ENCODE measurements at regions not wholly inside any gene's neighbourhood (a gene's known extent, or its start where the extent isn't known, plus 50 kb on each side); places are given as distances from the start of the nearest gene placed in this dataset.
"Not testable (repeated sequence)": the region's sequence is repeated elsewhere in the genome, so short reads cannot be mapped to it uniquely, and the experiment has no call there.

DNA sequence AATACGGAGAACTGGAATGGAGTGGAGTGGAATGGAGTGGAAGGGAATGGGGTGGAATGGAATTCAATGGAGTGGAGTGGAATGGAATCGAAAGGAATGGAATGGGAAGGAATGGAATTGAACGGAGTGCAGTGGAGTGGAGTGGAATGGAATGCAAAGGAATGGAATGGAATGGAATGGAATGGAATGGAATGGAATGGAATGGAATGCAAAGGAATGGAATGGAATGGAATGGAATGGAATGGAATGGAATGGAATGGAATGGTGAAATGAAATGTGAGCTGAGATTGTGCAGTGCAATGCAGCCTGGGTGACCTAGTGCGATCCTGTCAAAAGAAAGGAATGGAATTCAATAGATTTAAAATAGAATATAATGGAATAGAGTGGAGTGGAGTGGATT lies 357.3 kb upstream of the WSB1 start:
- DNase-seq: not testable (repeated sequence)

- DNase-seq: not testable (repeated sequence)
Measured at GRCh38 chr17:26937750-26938322, 356.1 kb upstream of the WSB1 start.

GRCh38 chr17:26939755-26940154 lies 354.2 kb upstream of the WSB1 start:
- not testable (repeated sequence) for DNase-seq

- not testable (repeated sequence) for DNase-seq
Measured at GRCh38 chr17:26940587-26940986, 353.3 kb upstream of the WSB1 start.

DNA sequence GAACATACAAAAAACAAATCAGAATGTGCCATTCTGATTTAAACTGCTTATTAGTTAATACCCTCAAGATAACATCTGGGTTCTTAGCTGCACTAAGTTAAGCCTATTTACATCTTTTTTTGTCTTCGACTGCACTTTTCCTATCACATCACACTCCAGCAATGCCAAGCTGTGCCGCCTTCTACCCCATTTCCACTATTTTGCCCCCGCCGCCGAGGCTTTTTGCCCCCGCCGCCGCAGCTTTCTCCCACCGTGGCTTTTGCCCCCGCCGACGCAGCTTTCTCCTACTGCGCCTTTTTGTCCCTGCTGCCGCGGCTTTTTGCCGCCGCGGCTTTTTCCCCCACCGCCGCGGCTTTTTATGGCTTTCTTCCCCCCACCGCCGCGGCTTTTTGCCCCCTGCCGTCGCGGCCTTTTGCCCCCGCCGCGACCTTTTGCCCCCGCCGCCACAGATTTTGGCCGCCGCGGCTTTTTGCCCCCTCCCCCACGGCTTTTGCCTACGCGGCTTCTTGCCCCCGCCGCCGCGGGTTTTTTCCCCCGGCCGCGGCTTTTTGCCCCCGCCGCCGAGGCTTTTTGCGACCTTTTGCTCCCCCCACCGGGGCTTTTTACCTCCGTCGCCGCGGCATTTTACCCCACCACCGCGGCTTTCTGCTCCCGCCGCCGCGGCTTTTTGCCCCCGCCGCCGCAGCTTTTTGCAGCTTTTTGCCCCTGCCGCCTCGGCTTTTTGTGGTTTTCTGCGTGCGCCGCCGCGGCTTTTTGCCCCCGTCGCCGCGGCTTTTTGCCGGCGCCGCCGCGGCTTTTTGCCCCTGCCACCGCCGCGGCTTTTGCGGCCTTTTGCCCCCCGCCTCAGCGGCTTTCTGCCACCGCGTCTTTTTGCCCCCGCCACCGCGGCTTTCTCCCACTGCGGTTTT lies 331.4 kb upstream of the WSB1 start:
- no peak for DNase-seq

- DNase-seq: no peak
Measured at GRCh38 chr17:26963163-26963503, 330.8 kb upstream of the WSB1 start.

- peak; percentile 0 for DNase-seq
Measured at GRCh38 chr17:26965898-26966624, 327.9 kb upstream of the WSB1 start.

DNA sequence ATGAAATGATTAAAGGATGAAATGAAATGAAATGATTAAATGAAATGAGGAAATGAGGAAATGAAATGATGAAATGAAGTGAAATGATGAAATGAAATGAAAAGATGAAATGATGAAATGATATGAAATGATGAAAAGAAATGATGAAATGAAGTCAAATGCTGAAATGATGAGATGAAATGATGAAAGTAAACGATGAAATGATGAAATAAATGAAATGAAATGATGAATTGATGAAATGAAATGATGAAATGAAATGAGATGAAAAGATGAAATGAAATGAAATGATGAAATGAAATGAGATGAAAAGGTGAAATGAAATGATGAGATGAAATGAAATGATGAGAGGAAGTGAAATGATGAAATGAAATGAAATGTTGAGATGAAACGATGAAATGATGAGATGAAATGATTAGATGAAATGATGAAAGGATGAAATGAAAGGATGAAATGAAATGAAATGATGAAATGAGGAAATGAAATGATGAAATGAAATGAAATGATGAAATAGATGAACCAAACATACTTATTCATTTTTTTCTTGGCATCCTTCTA lies 327.2 kb upstream of the WSB1 start:
- not testable (repeated sequence) for DNase-seq

DNA sequence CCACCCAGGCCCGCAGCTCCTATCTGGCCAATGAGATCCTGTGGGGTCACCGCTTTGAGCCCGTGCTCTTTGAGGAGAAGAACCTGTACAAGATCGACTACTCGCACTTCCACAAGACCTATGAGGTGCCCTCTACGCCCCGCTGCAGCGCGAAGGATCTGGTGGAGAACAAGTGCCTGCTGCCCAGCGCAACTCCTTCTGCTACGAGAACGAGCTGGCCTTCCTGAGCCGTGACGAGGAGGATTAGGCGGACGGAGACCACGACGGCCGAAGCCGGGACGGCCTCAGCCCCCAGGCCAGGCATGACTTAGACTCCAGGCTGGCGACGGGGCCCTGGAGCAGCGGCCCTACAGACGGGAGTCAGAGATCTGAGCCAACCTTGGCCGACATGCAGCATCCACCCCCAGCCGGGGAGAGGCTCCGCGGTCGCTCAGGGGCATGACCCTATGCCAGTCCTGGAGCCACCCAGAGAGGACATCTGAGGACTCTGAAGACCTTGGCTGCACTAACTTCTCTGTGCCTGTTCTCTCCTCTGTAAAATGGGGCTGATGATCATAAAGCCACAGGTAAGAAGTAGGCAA lies 312.0 kb upstream of the WSB1 start:
- not testable (repeated sequence) for DNase-seq

- not testable (repeated sequence) for DNase-seq
Measured at GRCh38 chr17:26982563-26982962, 311.4 kb upstream of the WSB1 start.

- not testable (repeated sequence) for DNase-seq
Measured at GRCh38 chr17:26987851-26988250, 306.1 kb upstream of the WSB1 start.

GRCh38 chr17:26994648-26995047 lies 299.3 kb upstream of the WSB1 start:
- not testable (repeated sequence) for DNase-seq

- not testable (repeated sequence) for DNase-seq
Measured at GRCh38 chr17:26996146-26996916, 297.6 kb upstream of the WSB1 start.

DNA sequence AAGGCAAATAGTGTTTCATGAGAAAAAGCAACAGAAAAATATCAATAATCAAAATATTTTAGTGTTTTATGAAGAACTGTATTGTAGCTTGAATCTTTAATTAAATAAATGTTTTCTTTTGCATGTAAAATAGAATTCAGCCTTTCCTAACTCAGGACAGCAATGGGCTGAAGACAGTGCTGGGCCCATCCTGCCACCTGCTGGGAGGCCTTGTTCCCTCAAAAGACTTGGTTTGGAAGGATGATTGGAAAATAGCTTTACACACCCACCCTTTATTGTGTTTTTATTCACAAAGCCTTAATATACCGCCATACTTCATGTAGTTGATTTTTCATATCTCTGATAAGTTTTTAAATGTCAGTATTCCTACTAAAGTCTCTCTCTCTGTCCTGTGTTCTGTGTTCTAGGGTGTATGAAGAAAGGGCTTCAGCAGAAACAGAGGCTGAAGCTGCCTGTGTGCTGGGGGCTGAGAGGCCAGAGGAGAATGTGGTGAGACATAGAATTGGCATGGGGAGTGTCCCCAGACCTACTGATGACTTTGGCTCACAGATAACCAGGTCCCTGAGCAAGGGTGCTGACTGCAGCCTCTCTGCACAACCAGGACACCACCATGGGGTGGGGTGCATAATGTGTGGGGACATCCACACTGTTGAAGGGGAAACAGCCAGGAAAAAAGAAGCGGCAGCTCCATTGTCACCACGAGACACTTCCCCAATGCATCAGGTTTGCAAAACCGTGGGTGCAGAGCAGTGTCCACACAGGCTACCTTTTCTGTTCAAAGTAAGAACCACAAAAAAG lies 286.0 kb upstream of the WSB1 start:
- DNase-seq: not testable (repeated sequence)

- no peak for DNase-seq
Measured at GRCh38 chr17:27009087-27009486, 284.8 kb upstream of the WSB1 start.

- not testable (repeated sequence) for DNase-seq
Measured at GRCh38 chr17:27010138-27010537, 283.8 kb upstream of the WSB1 start.

DNA sequence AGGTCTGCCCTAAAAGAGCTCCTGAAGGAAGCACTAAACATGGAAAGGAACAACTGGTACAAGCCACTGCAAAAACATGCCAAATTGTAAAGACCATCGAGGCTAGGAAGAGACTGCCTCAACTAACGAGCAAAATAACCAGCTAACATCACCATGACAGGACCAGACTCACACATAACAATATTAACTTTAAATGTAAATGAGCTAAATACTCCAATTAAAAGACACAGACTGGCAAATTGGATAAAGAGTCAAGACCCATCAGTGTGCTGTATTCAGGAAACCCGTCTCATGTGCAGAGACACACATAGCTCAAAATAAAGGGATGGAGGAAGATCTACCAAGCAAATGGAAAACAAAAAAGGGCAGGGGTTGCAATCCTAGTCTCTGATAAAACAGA lies 263.4 kb upstream of the WSB1 start:
- DNase-seq: not testable (repeated sequence)

DNA sequence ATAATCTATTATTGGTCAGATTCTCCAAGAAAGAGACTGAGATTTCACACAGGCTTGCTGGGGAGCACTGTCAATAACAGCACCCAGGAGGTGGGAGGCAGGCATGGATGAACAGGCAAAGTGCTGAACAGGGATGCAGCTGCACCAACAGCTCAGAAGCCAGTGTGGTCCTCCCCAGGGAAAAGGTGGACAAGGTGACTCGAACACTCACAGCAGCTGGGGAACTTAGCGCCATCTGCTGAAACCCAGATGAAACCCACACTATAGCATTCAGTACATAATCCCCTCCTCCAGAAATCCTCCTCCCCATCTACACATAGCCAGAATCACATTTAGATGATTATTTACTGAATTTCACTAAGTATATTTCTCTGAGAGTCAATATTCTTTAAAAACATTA lies 255.2 kb upstream of the WSB1 start:
- no peak for DNase-seq

DNA sequence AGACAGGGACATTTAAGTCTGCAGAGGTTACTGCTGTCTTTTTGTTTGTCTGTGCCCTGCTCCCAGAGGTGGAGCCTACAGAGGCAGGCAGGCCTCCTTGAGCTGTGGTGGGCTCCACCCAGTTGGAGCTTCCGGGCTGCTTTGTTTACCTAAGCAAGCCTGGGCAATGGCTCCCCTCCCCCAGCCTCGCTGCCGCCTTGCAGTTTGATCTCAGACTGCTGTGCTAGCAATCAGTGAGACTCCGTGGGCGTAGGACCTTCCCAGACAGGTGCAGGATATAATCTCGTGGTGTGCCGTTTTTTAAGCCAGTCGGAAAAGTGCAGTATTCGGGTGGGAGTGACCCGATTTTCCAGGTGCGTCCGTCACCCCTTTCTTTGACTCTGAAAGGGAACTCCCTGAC lies 248.9 kb upstream of the WSB1 start:
- not testable (repeated sequence) for DNase-seq

DNA sequence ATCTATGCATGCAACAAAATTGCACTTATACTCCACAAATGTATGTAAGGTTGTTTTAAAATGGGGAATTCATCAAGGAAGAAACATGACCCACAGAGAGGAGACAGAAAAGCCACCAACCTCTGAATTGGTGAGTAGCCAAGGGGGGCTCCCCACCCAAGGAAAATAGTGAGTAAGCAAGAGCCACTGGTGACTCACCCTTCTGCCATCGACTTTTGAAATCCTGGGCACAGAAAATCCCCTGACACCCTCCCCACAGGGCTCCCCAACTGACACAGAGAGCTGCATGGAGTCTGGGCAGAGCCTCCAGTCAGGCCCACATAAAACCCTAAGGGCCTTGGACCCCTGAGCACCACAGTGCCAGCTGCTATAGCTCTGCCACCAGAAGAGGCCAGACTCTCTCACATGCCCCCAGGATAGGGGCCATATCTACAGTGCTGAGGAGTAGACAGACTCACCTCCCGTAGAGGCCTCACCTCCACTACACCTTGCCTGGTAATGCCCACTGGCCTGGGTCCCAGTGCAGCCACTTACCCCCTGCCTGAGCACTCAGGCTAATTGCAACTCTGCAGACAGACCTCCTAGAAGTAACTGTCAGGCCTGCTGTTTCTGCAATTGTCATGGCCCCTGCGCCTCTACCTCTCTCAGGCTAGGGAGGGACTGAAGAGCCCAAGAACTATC lies 244.7 kb upstream of the WSB1 start:
- DNase-seq: no peak

Data from renal pelvis (tissue), 1 donor.